HG03045 (cell line): ENCODE measurements at regions not wholly inside any gene's neighbourhood (a gene's known extent, or its start where the extent isn't known, plus 50 kb on each side); places are given as distances from the start of the nearest gene placed in this dataset.
"Not testable (repeated sequence)": the region's sequence is repeated elsewhere in the genome, so short reads cannot be mapped to it uniquely, and the experiment has no call there.

Experiments used
- ATAC-seq: cut with Tn5 transposase; IDR thresholded peaks from one replicate; pipeline ENCODE4 v1.9.1; 2021; ENCODE audit warnings: mild to moderate bottlenecking, moderate library complexity; ENCODE audit not compliant: unreplicated experiment

DNA sequence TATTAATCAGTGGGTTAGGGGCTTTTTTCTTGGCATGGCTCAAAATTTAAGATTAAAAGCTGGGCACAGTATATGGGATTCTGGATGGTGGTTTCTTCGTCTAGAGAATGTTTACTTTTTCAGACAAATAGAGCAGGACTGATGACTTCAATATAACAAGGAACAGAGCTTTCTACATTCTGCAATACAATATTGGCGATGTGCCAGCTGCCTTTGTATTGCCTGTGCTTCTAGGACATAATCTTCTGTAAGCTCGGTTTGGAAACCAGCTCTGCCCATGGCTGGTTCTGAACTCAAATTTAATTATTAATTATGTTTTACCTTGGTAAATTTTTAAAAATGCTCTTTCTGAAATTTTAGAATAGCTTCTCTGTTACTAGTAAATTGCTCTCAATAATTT is 139.1 kb upstream of the TRPC4 start:
- ATAC-seq = no peak

DNA sequence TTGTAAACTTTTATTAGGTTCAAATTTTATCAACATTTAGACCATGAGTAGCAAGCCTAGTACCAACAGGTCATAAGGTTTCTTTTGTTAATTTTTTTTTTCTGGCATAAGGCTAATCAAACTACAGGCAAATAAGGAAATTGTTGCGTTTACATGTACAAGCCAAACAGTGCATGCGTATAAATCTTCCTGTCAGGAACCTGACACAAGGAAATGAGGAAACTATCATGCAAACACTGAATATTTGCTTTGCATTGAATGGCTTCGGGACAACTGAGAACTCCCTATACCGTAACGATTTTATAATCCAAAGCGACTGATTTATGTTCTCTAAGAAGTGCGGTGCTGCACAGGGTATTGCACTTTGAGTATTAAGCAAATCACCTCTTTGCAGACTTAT is 133.0 kb upstream of the TRPC4 start:
- no peak for ATAC-seq

DNA sequence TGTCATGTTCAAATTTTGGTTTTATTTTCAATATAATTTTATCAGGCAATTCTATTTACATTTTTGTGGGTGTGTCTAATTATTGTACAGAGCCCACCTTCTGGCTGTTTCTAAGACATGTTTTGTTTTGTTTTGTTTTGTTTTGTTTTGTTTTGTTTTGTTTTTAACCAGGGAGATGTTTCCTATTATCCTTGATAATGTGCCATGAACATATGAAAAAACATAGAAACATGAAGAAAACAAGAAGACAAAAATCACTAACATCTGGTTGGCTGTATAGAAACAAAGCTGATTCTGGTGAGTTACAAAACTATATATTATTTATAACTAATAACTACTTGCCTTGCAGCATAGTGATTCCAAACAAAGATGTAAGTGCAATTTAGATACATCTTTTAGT is 128.1 kb upstream of the TRPC4 start:
- no peak for ATAC-seq

DNA sequence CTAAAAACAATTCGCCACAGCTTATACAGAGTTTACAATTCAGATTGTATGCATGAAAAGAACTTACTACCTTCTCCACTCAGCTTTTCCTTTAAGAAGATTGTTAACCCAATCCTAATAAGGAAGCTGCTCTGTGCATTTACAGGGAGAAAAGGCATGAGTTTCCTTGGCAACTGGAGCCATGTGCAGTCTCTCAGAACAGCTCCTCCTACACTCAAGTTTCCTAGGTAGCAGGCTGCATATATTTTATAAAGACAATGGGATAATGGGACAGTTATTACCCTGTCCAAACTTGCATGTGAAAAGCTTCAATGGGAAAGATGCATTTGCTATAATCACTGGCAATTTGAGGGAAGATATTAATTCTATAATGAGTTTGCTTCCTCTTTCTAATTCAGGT is 125.5 kb upstream of the TRPC4 start:
- ATAC-seq = no peak

GRCh38 chr13:37986811-37987210 is 117.2 kb upstream of the TRPC4 start:
- no peak for ATAC-seq

- ATAC-seq = no peak
Observed at GRCh38 chr13:37985281-37985680, 115.7 kb upstream of the TRPC4 start.

- no peak for ATAC-seq
Observed at GRCh38 chr13:37984357-37984756, 114.8 kb upstream of the TRPC4 start.

DNA sequence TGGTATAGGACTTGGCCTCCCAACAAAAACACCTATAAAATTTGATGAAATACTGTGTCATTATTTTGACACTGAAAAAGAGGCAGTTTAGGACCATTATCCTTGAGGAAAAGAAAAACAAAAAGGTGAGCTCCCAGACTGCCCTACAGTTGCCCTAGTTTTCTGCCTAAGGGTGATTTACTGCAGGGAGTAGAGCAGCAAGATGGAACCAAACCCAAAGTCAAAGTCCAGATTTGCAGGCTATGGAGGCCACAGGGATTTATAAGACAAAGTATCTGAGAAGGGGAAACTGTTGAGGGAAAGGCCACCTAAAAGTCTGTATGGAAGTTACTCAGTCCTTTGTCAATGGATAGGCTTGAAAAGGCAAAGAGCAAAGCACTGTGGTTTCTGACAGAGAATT is 112.4 kb upstream of the TRPC4 start:
- no peak for ATAC-seq

GRCh38 chr13:37978680-37979079 is 109.1 kb upstream of the TRPC4 start:
- no peak for ATAC-seq

DNA sequence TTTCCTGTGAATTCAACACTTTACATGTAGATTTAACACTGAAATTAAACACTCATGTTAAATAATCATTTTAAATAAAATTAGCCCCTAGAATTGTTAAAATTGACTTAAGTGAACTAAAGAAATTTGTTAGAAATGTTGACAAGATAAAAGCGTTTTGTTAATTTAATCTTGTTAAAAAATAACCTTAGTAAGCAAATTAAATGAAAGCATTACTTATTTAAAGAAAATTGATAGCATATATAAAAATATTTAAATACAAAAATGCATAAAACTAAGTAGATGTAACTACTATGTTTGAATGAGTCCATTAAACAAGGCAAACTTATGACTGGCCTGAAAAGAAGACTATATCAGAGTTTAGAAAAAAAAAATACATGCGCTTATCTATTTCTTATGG is 99.0 kb upstream of the TRPC4 start:
- ATAC-seq = no peak

- ATAC-seq = no peak
Observed at GRCh38 chr13:37966266-37966665, 96.7 kb upstream of the TRPC4 start.

DNA sequence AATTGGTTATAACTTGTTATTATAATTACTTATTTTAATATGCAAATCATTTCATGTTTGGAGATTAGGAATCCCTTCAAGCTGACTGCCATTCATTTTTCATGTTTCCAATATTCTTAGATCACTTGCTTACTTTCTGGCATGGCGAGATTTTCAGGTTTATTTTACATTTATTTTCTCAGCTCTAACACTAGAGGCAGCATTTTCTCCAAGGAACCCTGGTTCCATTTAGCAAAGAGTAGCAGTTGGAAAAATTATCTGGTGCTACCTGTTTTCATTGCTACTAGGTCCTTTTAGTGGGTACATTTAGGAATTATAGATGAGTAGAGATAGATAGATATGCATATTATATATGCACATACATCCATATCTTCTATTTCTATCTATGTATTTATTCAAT is 90.9 kb upstream of the TRPC4 start:
- ATAC-seq = no peak

DNA sequence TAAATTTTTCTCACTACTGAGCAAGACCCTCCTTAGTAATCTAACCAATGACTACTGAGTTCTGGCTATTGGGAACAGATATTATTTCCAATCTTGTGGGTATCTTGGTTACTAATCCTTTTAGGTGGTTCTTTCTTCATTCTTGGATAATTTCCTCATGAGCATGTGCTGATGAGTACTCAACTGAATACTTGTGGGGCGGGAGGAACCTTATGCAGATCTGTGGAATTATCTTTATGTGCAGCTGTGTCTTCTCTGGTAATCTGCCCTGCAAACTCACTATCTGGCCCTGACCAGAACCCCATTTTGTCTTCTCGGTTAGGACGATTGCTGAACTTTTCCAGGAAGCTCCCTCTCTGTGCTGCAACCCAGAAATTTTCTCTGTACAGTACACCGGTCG is 89.7 kb upstream of the TRPC4 start:
- ATAC-seq = no peak

DNA sequence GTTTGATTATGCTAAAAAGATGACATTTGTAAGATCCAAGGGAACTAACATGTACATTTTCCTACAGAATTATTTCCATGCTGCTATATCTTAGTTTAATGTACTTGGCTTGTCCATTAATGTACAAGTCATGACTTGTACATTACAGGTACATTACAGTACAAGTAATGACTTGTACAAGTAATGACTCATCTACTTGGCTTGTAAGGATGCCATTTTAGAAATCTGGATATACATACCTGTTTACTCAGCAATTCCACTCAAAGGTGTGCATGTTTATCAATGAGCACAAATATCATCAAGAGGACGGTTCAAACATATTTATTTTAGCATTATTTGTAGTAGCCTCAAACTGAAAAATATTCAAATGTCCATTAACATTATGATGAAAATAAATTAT is 87.0 kb upstream of the TRPC4 start:
- no peak for ATAC-seq

GRCh38 chr13:37954597-37954996 is 85.0 kb upstream of the TRPC4 start:
- ATAC-seq = not testable (repeated sequence)

- ATAC-seq = no peak
Observed at GRCh38 chr13:37954191-37954590, 84.6 kb upstream of the TRPC4 start.

DNA sequence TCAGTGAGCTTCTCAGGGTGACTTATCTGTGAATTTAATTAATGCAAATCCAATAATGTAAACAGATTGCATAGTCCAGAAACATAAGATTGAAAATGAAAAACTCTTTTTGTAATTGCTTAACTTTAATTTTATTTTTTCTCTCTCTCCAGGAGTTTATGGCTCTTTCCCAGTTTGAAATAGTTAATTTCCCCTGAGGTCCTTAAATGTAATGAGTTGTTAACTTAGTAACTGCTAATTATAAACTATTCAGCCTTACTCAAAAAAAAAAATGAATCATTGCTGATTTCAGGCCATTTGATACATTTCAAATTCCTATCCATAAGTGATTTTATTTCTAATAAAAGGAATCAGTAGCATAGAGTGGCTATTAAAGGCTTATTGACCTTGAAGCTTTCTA is 84.1 kb upstream of the TRPC4 start:
- ATAC-seq = no peak

DNA sequence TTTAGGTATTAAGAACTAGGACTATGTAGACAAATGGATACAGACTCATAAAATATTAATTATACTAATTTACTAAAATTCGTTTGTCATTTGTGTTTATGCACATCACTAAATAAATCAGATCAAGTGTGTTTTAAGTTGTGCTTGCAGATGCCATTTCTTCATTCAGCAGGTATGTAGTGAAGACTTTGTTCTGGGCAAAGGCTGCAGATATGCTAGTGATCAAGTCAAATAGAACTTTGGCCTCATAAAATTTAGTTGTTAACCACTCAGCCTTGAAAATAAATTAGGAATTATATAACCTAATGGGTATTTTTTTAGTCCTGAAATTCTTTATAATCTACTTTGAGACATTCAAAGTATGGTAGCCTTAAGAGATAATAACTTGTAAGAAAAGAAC is 80.4 kb upstream of the TRPC4 start:
- no peak for ATAC-seq

DNA sequence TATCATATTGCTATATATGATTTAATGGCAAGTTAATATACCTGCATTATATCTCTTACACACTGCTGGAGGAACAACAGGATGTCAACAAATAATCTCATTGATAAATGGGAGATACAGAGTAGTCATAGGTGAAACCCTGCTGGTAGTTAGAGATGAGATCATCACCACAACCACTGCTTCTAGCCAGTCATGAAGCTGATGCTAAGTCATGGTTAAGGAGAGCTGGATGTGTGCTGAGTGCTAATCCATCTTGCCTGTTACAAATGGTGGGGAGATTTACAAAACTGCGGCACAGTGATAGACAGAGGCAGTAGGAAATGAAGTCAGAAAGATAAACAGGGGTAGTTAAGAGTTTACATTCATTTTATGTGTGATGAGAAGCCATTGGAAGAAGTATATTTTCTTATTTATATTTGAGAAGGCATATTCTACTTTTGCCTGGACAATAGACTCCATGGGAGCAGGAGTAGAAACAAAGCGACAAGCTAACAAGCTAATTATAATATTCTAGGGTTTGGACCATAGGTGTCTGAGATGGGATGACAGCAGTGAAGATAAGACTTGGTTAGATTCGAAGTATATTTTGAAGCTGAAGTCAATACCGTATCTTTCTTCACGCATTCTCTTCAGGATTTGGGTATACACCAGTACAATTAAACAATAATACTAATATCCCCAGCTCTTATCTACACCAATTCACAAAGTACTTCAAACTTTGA is 78.0 kb upstream of the TRPC4 start:
- ATAC-seq = no peak

- no peak for ATAC-seq
Observed at GRCh38 chr13:37945651-37946575, 76.3 kb upstream of the TRPC4 start.

DNA sequence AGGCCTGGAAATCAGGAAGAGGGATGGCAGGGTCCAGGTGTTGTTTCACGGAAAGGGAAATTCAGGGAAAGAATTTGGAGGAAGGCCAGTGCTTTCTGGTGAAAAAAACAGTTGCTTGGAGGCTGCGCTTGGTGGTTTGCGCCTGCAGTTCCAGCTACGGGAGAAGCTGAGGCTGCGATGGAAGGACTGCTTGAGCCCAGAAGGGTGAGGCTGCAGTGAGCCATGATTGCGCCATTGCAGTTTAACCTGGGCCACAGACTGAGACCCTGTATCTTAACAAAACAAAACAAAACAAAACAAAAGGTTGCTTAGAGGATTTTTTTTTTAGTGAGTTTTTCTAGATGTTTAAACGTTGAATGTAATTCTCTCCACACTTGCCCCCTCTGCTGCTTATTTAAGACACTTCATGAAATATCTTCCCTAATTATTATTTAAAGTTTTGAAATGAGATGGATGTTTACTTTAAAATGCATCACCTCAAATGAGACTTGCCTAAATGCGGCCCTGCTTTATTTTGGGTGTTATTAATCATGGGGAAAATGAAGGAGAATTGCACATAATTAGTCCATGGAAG is 75.4 kb upstream of the TRPC4 start:
- no peak for ATAC-seq
